Endothelial cell of umbilical vein (primary cell): ENCODE measurements at regions not wholly inside any gene's neighbourhood (a gene's known extent, or its start where the extent isn't known, plus 50 kb on each side); places are given as distances from the start of the nearest gene placed in this dataset.

Source experiments
- BruUV-seq: library from RNA; stranded (reverse); fragments of 400-500 nt; replicated peaks from 2 replicates; lab custom pipeline; 2021; lab: Mats Ljungman, UMichigan
- CTCF ChIA-PET: fragments of 300-600, 350-600 bp; sonication (Branson Sonifier 250); formaldehyde crosslinking; loops from one replicate; lab custom pipeline; 2021; ENCODE audit warnings: antibody characterized with exemption, inconsistent platforms; lab: Charles Lee
- POLR2A ChIA-PET: fragments of 300-600, 350-600 bp; sonication (Branson Sonifier 250); formaldehyde crosslinking; loops from one replicate; lab custom pipeline; 2021; ENCODE audit warnings: antibody characterized with exemption, inconsistent platforms; lab: Charles Lee
- DNase-seq: peaks from one replicate; pipeline ENCODE4 v3.0.0-alpha.2; 2011; ENCODE audit warnings: low read depth, low spot score
- FAIRE-seq: peaks from 2 replicates; lab custom pipeline; 2011; peaks lifted over from hg19 to GRCh38; lab: Jason Lieb, UNC
- H2AFZ ChIP-seq: 2 replicates; pipeline ENCODE4 v1.6.0; 2012; ENCODE audit warnings: low read depth, low read length, control low read depth, inconsistent platforms
- H3K27ac ChIP-seq: 2 replicates; pipeline ENCODE4 v1.5.1; 2011; ENCODE audit warnings: low read depth, mild to moderate bottlenecking, control low read depth, low read length, moderate library complexity; ENCODE audit not compliant: insufficient read depth
- H3K27me3 ChIP-seq, 2 experiments: 2 replicates each; pipeline versions ENCODE4 v1.6.0 to v1.6.1; 2011; ENCODE audit warnings: low read length in 2 of 2, mixed read lengths in 1 of 2; ENCODE audit not compliant: control insufficient read depth in 2 of 2, insufficient read depth in 2 of 2
- H3K36me3 ChIP-seq, 2 experiments: 2 replicates in 1 of 2; 3 replicates in 1 of 2; pipeline ENCODE4 v1.5.1; 2011; ENCODE audit warnings: low read length in 2 of 2, mild to moderate bottlenecking in 1 of 2, moderate library complexity in 1 of 2; ENCODE audit not compliant: control insufficient read depth in 2 of 2, insufficient read depth in 2 of 2; ENCODE audit errors: extremely low read depth in 1 of 2
- H3K4me1 ChIP-seq: 3 replicates; pipeline ENCODE4 v1.5.1; 2011; ENCODE audit warnings: mild to moderate bottlenecking, low read length; ENCODE audit not compliant: control insufficient read depth, insufficient read depth; ENCODE audit errors: extremely low read depth
- H3K4me2 ChIP-seq: 2 replicates; pipeline ENCODE4 v1.6.1; 2011; ENCODE audit warnings: low read length, control low read depth, mixed read lengths; ENCODE audit not compliant: insufficient read depth
- H3K4me3 ChIP-seq, 3 experiments: fragments of 200-600 bp in 1 of 3; sonication (generic), shearing (Covaris generic) in 1 of 3; replicated peaks in 1 of 3; 2 replicates each; pipeline ENCODE4 v1.5.1; 2011 to 2016; ENCODE audit warnings: control low read depth in 3 of 3, low read length in 3 of 3, mild to moderate bottlenecking in 2 of 3, inconsistent platforms in 1 of 3, low read depth in 1 of 3, moderate library complexity in 1 of 3; ENCODE audit not compliant: insufficient read depth in 1 of 3
- H3K79me2 ChIP-seq: 2 replicates; pipeline ENCODE4 v1.6.0; 2012; ENCODE audit warnings: low read length, inconsistent platforms; ENCODE audit not compliant: control insufficient read depth, insufficient read depth
- H3K9ac ChIP-seq: replicated peaks from 2 replicates; pipeline ENCODE3; 2011; ENCODE audit warnings: low read length, control low read depth; ENCODE audit not compliant: insufficient read depth; ENCODE audit errors: extremely low read depth
- H3K9me1 ChIP-seq: replicated peaks from 3 replicates; pipeline ENCODE4 v1.6.0; 2011; ENCODE audit warnings: mild to moderate bottlenecking, low read length; ENCODE audit not compliant: control insufficient read depth, insufficient read depth; ENCODE audit errors: extremely low read depth
- H3K9me3 ChIP-seq: replicated peaks from 2 replicates; pipeline ENCODE4 v1.5.1; 2012; ENCODE audit warnings: low read length, inconsistent platforms; ENCODE audit not compliant: control insufficient read depth, insufficient read depth
- H4K20me1 ChIP-seq: replicated peaks from 2 replicates; pipeline ENCODE3; 2011; ENCODE audit warnings: mild to moderate bottlenecking, low read length; ENCODE audit not compliant: control insufficient read depth, insufficient read depth; ENCODE audit errors: extremely low read depth
- EZH2 ChIP-seq: IDR thresholded peaks from 2 replicates; pipeline ENCODE4 v1.6.1; 2012; ENCODE audit warnings: borderline replicate concordance, low read depth, mild to moderate bottlenecking, moderate library complexity, low read length, inconsistent platforms; ENCODE audit not compliant: severe bottlenecking
- FOS ChIP-seq: IDR thresholded peaks from 2 replicates; pipeline ENCODE4 v1.6.1; 2011; ENCODE audit warnings: mild to moderate bottlenecking, low read length, moderate library complexity, borderline replicate concordance; ENCODE audit not compliant: insufficient read depth
- GATA2 ChIP-seq: IDR thresholded peaks from 2 replicates; pipeline ENCODE4 v1.7.0; 2011; ENCODE audit warnings: low read depth, mild to moderate bottlenecking, moderate library complexity, mixed read lengths, low read length; ENCODE audit not compliant: insufficient read length, insufficient read depth
- JUN ChIP-seq: IDR thresholded peaks from 2 replicates; pipeline ENCODE4 v1.6.1; 2011; ENCODE audit warnings: borderline replicate concordance, low read depth; ENCODE audit not compliant: insufficient read length, insufficient read depth
- MYC ChIP-seq: IDR thresholded peaks from one replicate; pipeline ENCODE4 v1.6.1; 2011; ENCODE audit warnings: mild to moderate bottlenecking, low read depth, low read length
- POLR2A ChIP-seq: IDR thresholded peaks from 2 replicates; pipeline ENCODE4 v1.6.1; 2012; ENCODE audit warnings: low read depth, mild to moderate bottlenecking, control low read depth, low read length
- POLR2AphosphoS5 ChIP-seq: IDR thresholded peaks from 2 replicates; pipeline ENCODE4 v1.6.1; 2012; ENCODE audit warnings: low read depth, mild to moderate bottlenecking, control low read depth, low read length, moderate library complexity; ENCODE audit not compliant: insufficient read depth
- dilution Hi-C: fragments of 300-500 bp; cut with MboI; formaldehyde crosslinking; loops from one replicate; pipeline ENCODE4 v1.15.0; 2019; ENCODE audit warnings: low sequenced_read_pairs; ENCODE audit not compliant: extremely low pct_ligation_motif_present
- intact Hi-C: fragments of 100-400 bp; cut with micrococcal nuclease; formaldehyde crosslinking; loops from one replicate; pipeline ENCODE4 v1.10.0; 2022
- TF ChIP-seq, protein P1 (sequence below), 2 donors: IDR thresholded peaks; 1 replicate in 1 of 2; 2 replicates in 1 of 2; pipeline ENCODE4 v1.5.1; 2011; ENCODE audit warnings: low read length in 2 of 2, mild to moderate bottlenecking in 2 of 2, moderate library complexity in 2 of 2, control low read depth in 1 of 2, inconsistent platforms in 1 of 2, low read depth in 1 of 2; ENCODE audit not compliant: insufficient read depth in 1 of 2; ENCODE audit errors: extremely low read depth in 1 of 2
- TF ChIP-seq, protein P2 (sequence below): IDR thresholded peaks from 2 replicates; pipeline ENCODE4 v1.6.1; 2011; ENCODE audit not compliant: insufficient read depth, insufficient read length

DNA sequence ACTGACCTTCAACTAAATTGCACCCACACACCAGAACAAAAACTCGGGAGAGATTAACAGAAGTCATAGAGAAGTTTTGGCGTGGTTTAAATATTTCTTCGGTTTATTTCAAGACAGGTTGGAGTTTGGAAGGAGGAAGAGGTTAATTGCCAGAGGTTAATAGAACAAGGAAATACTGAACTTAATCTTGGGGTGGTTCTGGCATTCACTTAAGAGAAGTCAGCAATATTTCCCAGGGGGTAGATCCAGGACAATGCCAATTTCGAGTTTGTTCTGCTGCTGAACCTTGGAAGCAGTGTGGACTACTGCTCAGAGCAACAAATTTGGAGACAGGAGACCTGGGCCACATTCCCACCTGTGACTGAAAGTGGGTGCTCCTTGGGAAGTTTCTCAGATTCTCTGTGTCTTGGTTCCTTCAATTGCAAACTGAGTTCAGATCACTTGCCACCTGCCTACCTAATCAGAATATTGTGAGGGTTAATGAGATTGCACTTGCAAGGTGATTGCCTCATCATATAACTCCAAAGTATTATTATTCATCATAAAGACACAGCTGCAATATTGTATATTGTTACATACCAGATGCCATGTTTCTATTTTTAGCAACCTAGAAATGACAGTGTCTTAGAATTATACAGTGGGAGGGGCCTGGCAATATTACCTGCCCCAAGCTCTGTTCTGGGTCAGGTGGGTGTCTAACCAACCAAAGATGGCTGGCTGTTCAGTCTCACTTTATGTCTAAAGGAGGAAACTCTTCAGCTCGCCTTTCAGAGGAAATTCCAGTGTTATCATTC lies 217.4 kb downstream of the CDCA7 start:
- ChIA-PET POLR2A (no interaction called here), CTCF (interaction anchor here (0.6 kb wide), 1 partner anchor 94 kb away, joined by 4 read pairs; no protein-coding TSS in a partner anchor)
- no peaks in the 10 kb centered on the region for H3K36me3 ChIP-seq
- H3K79me2 ChIP-seq = no peaks in the 10 kb centered on the region
- H3K9me1 ChIP-seq = no peaks in the 10 kb centered on the region
- TF ChIP-seq POLR2A (no peak), FOS (no peak), GATA2 (no peak), EZH2 (no peak), MYC (no peak), POLR2AphosphoS5 (no peak), JUN (no peak)
- TF ChIP-seq, protein P1, sequence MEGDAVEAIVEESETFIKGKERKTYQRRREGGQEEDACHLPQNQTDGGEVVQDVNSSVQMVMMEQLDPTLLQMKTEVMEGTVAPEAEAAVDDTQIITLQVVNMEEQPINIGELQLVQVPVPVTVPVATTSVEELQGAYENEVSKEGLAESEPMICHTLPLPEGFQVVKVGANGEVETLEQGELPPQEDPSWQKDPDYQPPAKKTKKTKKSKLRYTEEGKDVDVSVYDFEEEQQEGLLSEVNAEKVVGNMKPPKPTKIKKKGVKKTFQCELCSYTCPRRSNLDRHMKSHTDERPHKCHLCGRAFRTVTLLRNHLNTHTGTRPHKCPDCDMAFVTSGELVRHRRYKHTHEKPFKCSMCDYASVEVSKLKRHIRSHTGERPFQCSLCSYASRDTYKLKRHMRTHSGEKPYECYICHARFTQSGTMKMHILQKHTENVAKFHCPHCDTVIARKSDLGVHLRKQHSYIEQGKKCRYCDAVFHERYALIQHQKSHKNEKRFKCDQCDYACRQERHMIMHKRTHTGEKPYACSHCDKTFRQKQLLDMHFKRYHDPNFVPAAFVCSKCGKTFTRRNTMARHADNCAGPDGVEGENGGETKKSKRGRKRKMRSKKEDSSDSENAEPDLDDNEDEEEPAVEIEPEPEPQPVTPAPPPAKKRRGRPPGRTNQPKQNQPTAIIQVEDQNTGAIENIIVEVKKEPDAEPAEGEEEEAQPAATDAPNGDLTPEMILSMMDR (IDR thresholded peaks at IDR 0.05; ENCODE audit: extremely low read depth in 1 of 2, insufficient read depth in 1 of 2, low read depth in 1 of 2, low read length in 2 of 2) = no peak
- TF ChIP-seq, protein P2, sequence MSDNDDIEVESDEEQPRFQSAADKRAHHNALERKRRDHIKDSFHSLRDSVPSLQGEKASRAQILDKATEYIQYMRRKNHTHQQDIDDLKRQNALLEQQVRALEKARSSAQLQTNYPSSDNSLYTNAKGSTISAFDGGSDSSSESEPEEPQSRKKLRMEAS = no peak
- no TSS peak for BruUV-seq
- no peak overlapping the region for H3K9ac ChIP-seq
- DNase-seq (no peak), FAIRE-seq (no peak)
- intact Hi-C loops (loop anchor here (1.0 to 2.0 kb wide), 5 partner anchors 18 to 769 kb away; no protein-coding TSS in a partner anchor), dilution Hi-C loops (no loop called here)
- H3K27ac ChIP-seq = no peak overlapping the region
- no peaks in the 10 kb centered on the region for H3K9me3 ChIP-seq
- H3K4me1 ChIP-seq = peaks cover 13% of the 10 kb centered on the region
- H2AFZ ChIP-seq = no peak overlapping the region
- H4K20me1 ChIP-seq = no peaks in the 10 kb centered on the region
- H3K4me3 ChIP-seq = no peak overlapping the region
- no peaks in the 10 kb centered on the region for H3K27me3 ChIP-seq
- H3K4me2 ChIP-seq = no peak overlapping the region
